ENCODE measurements at regions not wholly inside any gene's neighbourhood (a gene's known extent, or its start where the extent isn't known, plus 50 kb on each side); places are given as distances from the start of the nearest gene placed in this dataset.
A peak's percentile ranks its signal among the peaks of the same experiment; 100 is the strongest.

DNA sequence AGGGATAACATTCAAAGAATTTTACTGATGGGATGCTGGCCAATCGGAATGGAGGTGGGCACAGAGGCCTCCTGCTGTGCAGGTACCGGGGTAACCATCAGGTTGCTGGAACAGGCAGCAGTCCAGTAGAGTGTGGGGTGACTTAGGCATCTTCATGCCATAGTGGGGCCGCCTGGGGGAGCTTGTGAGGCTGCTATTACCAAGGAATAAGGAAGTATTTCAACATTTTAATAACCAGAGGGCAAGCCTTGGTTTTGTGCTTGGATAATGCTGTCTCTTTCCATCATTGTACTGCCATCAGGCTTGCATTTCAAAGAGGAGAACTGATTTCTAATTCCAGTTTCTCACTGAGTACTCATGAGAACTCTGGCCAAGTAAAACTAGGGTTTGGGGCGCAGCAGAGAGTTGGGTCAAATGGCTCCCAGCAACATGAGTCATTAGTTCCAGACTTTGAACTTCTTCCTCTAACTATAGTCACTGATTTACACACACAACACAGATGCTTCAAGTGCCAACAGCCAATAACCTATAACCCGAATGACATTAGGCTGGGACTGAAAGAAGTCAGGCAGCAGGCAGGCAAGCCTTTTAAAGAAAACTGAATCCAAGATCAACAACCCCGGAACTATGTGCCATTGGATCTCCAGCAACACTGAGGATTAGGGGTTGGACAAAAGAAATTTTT is 56.1 kb upstream of the FHL2 start:
- ChIA-PET POLR2A (no interaction called here), CTCF (interaction anchor here (1.0 kb wide), 1 partner anchor 20 kb away, joined by 3 read pairs; no protein-coding TSS in a partner anchor)
- peak; percentile 34 for DNase-seq
- intact Hi-C loops (cut with micrococcal nuclease): no loop called here
- TF ChIP-seq, protein P1, sequence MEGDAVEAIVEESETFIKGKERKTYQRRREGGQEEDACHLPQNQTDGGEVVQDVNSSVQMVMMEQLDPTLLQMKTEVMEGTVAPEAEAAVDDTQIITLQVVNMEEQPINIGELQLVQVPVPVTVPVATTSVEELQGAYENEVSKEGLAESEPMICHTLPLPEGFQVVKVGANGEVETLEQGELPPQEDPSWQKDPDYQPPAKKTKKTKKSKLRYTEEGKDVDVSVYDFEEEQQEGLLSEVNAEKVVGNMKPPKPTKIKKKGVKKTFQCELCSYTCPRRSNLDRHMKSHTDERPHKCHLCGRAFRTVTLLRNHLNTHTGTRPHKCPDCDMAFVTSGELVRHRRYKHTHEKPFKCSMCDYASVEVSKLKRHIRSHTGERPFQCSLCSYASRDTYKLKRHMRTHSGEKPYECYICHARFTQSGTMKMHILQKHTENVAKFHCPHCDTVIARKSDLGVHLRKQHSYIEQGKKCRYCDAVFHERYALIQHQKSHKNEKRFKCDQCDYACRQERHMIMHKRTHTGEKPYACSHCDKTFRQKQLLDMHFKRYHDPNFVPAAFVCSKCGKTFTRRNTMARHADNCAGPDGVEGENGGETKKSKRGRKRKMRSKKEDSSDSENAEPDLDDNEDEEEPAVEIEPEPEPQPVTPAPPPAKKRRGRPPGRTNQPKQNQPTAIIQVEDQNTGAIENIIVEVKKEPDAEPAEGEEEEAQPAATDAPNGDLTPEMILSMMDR (IDR thresholded peaks at IDR 0.05): no peak
- Mint-ChIP-seq H3K27me3 (peaks cover 3% of the 10 kb centered on the region), H3K36me3 (ENCODE audit: low read depth) (no peaks in the 10 kb centered on the region), H3K27ac (no peak overlapping the region), H3K4me1 (ENCODE audit: low read depth) (no peaks in the 10 kb centered on the region), H3K9me3 (no peaks in the 10 kb centered on the region), H3K4me3 (no peak overlapping the region)
- ATAC-seq: peak; percentile 64

DNA sequence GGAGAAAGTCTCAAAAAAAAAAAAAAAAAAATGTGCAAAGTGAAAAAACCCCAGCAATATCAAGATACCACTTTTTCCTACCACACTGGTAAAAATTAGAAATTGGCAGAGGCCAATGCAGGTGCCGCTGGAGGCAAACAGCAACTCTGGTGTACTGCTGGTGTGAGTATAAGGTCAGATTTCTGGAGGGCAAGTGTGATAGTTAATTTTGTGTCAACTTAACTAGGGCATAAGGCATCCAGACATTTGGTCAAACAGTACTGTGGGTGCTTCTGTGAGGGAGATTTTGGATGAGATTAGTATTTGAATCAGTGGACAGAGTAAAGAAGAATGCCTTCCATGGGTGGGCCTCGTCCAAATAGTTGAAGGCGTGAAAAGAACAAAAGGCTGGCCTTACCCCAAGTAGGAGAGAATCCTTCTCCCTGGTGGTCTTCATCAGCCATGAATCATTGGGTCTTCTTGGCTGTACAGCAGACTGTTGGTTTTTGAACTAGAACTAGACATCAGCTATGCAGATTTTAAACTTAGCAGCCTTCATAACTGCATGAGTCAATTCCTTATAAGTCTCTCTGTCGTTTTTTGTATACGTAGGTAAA is 52.8 kb upstream of the FHL2 start:
- H3K27ac Mint-ChIP-seq: no peak overlapping the region

DNA sequence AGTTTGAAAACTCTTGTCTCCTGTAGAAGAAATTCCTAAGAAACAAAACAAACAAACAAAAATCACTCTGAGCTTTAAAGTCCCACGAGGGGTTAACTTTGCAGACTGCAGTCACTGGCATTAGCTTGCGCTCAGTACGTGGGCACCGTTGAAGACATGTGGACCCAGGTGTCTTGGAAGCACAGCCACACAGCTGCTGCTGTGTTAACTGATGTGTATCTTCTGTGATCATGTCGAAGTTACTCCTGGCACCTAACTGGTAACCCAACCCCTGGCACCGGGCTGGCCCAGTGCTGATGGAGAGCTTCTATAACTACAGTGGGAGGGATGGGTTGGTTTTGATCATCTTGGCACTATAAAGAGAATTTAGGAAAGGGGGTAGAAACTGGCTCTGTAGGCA is 51.6 kb upstream of the FHL2 start:
- TF ChIP-seq, protein P1 (IDR thresholded peaks at IDR 0.05): no peak
- Mint-ChIP-seq H3K4me3 (no peak overlapping the region), H3K36me3 (ENCODE audit: low read depth) (no peaks in the 10 kb centered on the region), H3K9me3 (no peaks in the 10 kb centered on the region), H3K27ac (no peak overlapping the region), H3K4me1 (ENCODE audit: low read depth) (no peaks in the 10 kb centered on the region), H3K27me3 (peaks cover 3% of the 10 kb centered on the region)
- ATAC-seq: no peak
- intact Hi-C loops (cut with micrococcal nuclease): no loop called here
- POLR2A ChIA-PET: no interaction called here
- DNase-seq: no peak
- CTCF ChIA-PET: no interaction called here

More for the DNA sequence above, 52.8 kb upstream of the FHL2 start:
- POLR2A ChIA-PET: no interaction called here
- DNase-seq (no peak), ATAC-seq (no peak)
- H3K4me3 Mint-ChIP-seq: no peak overlapping the region
- intact Hi-C loops (cut with micrococcal nuclease): no loop called here
- peaks cover 3% of the 10 kb centered on the region for H3K27me3 Mint-ChIP-seq
- TF ChIP-seq, protein P1 (IDR thresholded peaks at IDR 0.05): no peak
- H3K4me1 Mint-ChIP-seq (ENCODE audit: low read depth): no peaks in the 10 kb centered on the region
- H3K36me3 Mint-ChIP-seq (ENCODE audit: low read depth): no peaks in the 10 kb centered on the region
- no peaks in the 10 kb centered on the region for H3K9me3 Mint-ChIP-seq
- CTCF ChIA-PET: no interaction called here

DNA sequence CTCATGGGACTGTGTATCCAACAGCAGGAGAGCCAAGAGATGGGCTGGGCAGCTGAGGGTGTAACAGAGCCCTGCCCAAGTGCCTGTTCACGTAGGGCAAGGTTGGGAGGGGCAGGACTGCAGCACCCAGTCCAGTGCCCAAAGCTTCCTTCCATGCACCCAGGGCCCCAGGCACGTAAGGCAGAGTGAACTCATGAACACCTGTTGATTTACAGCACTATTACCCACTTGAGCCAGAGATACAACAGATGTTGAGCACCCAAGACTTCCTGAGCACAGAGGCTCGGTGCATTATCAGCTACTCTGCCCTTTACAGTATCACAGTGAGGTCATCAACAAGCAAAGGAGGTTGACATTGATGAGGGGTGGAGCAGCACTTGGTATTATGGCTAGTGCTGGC is 50.2 kb upstream of the FHL2 start:
- no peak overlapping the region for H3K4me3 Mint-ChIP-seq
- ATAC-seq (peak; percentile 39), DNase-seq (no peak)
- peaks cover 3% of the 10 kb centered on the region for H3K27me3 Mint-ChIP-seq
- H3K9me3 Mint-ChIP-seq: no peaks in the 10 kb centered on the region
- no peaks in the 10 kb centered on the region for H3K36me3 Mint-ChIP-seq (ENCODE audit: low read depth)
- H3K27ac Mint-ChIP-seq: no peak overlapping the region
- TF ChIP-seq, protein P1 (IDR thresholded peaks at IDR 0.05): no peak
- ChIA-PET POLR2A (interaction anchor here (1.0 kb wide), 1 partner anchor 28 kb away, joined by 3 read pairs; no protein-coding TSS in a partner anchor), CTCF (no interaction called here)
- no peaks in the 10 kb centered on the region for H3K4me1 Mint-ChIP-seq (ENCODE audit: low read depth)
- intact Hi-C loops (cut with micrococcal nuclease): no loop called here
